GM18507 (cell line): ENCODE measurements at regions not wholly inside any gene's neighbourhood (a gene's known extent, or its start where the extent isn't known, plus 50 kb on each side); places are given as distances from the start of the nearest gene placed in this dataset.

Experiments used
- DNase-seq: peaks from one replicate; pipeline ENCODE4 v3.0.0; 2011; ENCODE audit warnings: low read depth; ENCODE audit not compliant: insufficient read length; ENCODE audit errors: extremely low spot score
- FAIRE-seq: peaks from 2 replicates; lab custom pipeline; 2011; peaks lifted over from hg19 to GRCh38; lab: Jason Lieb, UNC

DNA sequence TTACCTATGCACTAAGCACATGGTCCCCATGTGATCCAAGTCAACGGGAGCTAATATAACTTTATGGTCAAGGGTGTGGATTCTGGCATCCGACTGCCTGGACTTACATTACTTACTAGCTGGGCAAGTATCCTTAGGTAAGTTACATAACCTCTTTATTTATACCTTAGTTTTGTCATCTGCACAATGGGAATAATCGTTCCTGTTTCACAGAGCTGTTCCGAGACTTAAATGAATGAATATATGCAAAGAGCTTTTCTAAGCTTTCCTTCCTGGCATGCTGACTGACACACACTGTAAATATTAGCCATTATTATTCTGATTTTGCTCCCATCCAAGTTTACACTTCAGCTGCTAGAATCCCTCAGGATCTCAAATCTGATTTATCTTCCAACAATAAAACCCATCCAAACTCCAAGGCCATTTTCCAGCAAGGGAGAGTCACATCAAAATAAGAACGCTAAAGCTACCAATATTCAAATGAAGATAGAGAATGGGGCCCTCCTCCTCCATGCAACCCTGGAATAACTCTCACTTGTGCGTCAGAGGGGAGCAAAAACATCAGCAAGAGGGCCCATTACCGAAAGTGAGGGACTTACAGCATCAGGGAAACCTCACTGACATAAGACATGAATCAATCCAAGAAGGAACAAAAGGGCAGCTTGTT, 115.6 kb upstream of the KAZN start:
- FAIRE-seq: no peak
- DNase-seq: no peak

- DNase-seq (no peak), FAIRE-seq (no peak)
Observed at GRCh38 chr1:14485285-14485684, 113.2 kb upstream of the KAZN start.

GRCh38 chr1:14486401-14487201, 111.9 kb upstream of the KAZN start:
- FAIRE-seq (no peak), DNase-seq (no peak)

DNA sequence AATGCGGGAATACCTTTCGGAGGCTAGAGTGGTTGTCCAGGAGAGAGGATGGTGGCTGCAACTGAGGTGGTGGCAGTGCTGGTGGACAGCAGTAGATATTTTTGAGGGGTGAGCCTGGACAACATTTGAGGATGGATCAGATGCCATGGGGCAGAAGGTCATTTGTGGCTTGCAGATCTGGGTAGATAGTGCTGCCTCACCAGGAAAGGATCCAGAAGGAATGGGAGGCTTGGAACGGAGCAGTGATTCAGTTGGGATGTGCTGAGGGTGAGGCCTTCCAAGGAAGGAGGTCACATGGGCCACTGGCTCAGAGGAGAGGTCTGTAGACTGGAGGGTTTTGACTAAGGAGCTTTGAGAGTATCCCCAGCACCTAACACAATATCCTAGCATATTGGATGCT, 110.8 kb upstream of the KAZN start:
- DNase-seq (no peak), FAIRE-seq (no peak)

DNA sequence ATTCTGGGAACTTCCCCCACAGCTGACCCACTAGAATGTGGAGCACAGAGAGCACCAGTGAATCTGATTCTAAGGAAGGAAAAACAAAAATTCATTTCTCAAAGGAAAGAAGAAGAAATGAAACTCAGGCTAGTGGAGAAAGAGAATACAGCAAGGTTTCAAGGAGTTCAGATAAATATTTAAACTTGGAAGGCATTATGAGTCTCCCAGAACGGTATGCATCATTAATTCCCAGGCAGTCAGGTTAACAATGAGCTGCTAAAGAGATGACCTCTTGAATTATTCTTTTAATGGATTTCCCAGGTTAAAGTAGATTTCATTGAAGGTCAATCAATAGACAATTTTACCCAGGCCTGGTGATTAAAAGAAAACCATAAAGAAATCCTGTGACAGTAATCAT, 103.6 kb upstream of the KAZN start:
- no peak for FAIRE-seq
- DNase-seq: no peak

DNA sequence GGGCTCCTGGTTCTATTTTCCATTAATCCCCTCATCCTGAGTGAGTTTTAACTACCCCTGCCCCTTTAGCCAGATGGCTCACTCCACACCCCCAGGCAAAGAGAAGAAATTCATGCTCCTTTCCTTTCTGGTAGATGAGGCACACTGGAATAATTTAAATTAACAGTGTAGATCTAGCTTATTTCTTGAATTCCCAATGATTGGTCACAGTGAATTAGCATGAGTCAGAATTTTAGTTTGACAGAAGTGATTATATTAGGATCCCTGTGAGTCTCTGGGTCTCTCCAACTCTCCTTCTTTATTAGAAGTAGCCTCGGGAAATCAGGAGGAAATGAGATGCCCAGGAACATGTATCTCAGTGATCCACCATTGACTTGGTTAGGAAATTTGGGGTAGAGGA, 103.1 kb upstream of the KAZN start:
- no peak for DNase-seq
- no peak for FAIRE-seq

DNA sequence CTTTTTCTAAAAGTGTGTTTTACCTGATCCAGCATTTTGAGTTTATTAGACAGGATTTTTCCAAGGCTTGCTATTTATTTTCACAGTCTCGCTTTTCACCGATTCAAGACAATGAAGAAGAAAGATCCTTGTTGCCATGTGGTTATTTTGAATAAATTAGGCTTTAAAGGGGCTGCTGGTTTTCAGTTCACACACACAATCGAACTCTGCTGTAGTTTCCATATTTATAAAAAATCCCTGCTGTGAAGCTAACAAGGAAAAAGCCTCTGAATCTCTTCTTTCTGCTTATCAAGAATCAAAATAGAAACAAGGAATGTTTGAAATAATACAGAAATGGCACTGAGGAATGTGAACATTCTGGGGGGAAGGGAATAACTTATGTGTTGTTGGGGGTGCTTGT, 102.5 kb upstream of the KAZN start:
- no peak for FAIRE-seq

DNA sequence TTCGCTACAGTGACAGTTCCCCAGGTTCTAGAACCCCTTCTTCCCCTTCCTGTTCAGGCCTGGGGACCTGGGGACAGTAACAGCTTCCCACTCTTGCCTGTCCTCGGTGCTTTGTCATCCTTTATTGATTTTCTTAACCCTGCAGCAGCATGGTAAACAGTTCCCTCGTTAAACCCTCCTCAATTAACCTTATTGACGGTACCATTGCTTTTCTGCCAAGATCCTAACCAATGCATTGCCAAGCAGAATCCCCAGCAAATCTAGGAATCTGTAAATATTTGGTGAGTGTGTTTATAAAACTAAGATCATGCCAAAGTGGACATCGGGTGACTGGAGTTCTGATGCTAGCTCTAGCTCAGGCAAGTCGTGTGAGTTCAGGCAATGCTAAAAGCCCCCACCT, 99.6 kb upstream of the KAZN start:
- FAIRE-seq (no peak), DNase-seq (no peak)

More for the DNA sequence above, 102.5 kb upstream of the KAZN start:
- DNase-seq: no peak

GRCh38 chr1:14499312-14500040, 99.0 kb upstream of the KAZN start:
- DNase-seq (no peak), FAIRE-seq (no peak)

DNA sequence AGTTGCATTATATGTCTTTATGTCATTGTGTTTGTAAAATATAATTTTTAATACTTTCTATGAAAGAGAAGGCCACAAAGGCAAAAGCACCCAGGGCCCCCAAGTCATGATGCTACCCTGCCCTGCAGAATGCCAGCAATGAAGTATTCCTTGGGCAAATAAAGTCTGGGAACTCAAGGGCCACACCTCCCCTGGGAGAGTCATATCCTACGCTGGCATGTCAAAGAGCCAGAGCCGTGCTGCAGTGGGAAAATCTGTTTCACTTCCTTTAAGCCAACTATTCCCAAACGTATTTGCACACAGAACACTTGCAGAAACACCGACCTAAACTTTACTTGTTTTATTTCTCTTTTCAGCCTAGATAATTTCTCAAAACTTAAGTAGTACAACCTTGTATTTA, 98.4 kb upstream of the KAZN start:
- DNase-seq (no peak), FAIRE-seq (no peak)

GRCh38 chr1:14500912-14501311, 97.6 kb upstream of the KAZN start:
- no peak for FAIRE-seq
- DNase-seq: no peak

GRCh38 chr1:14504517-14504916, 94.0 kb upstream of the KAZN start:
- no peak for FAIRE-seq
- no peak for DNase-seq

- FAIRE-seq: no peak
- DNase-seq: no peak
Observed at GRCh38 chr1:14506471-14507255, 91.8 kb upstream of the KAZN start.

DNA sequence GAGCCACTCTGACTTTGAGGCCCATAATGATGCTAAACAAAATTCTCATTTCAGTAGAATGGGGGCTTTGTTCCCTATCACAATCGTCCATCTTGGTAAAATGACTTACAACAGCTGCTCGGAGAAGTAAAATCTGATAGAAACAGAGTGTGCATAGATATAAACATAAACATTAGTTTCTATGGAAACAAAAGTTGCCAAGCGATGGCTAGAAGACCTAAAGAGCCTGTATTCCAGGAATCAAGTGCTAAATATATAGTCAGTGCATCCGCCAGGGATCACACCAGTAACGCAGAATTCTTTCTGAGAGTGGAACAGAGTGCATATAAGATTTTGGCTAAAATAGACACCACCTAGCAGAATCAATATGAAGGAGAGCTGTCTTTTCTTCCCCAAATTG, 91.2 kb upstream of the KAZN start:
- DNase-seq (no peak), FAIRE-seq (no peak)

DNA sequence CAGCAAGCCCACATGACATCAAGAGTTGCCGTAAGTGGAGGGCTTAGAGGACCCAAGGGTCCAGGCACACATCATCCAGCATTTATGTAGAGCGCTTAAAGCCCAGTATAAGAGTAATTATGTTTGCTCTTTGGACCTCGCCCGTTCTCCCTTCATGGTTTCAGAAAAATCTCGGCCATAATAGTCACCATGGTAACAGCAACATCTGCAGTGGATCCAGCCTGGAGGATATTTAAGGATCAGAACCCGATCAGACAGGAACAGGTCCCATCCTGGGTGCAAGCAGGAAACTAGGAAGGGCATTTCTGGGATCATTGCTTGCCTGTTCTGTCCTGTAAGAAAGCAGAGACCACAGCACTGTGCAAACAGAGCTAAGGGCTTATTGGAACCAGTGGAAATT, 89.9 kb upstream of the KAZN start:
- no peak for FAIRE-seq
- DNase-seq: no peak

GRCh38 chr1:14511166-14511680, 87.3 kb upstream of the KAZN start:
- no peak for FAIRE-seq

DNA sequence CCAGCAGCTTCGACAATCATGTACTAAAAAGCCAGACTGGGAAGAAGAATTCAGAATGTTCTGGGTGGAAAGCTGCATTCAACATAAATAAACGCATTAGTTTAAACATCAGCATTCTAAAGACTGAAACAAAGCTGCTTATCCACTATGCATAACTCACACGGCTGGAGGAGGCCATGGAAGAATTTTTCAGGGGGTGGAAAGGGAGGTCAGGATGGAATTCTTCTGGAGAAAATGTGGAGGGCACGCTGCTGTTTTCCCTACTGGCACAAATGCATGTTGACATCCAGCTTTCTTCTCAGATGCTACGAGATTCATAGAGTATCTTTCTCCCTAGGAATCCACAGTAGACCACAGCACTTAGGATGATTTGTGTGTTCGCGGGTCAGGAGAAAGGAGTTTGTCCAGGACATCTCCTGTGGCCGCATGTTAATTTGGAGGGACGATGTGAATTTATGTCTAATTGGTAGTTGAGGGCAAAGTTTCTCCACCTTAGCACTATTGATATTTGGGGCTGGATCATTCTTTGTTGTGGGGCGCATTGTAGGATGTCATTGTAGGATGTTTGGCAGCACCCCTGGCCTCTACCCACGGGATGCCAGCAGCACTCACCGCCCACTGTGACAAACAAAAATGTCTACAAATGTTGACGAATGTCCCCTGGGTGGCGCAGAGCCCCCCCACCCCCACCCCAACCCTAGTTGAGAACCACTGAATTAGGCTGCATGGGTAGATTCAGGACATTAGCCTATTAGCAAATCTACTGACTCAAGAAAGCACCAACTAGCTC, 86.5 kb upstream of the KAZN start:
- FAIRE-seq (no peak), DNase-seq (no peak)

More at GRCh38 chr1:14511166-14511680, 87.3 kb upstream of the KAZN start:
- no peak for DNase-seq

- DNase-seq (no peak), FAIRE-seq (no peak)
Observed at GRCh38 chr1:14513111-14513510, 85.4 kb upstream of the KAZN start.

DNA sequence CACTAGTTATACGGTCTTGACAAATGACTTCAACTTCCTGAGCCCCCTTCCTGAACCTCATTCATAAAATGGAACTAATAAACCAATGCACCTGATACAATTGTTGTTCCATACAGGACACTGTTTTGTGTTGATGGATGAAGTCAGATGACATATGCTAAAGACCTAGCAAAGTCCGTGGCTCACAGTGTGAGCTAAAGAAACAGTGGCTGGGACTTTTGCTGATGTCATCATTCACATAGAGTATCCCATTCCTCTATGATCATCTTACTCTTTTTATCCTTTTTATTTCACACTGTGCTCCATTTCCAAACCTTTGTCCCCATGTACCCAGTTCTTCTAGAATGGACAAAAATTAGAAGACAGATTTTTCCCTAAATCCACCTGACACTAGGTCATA, 83.7 kb upstream of the KAZN start:
- DNase-seq (no peak), FAIRE-seq (no peak)
